Spleen (tissue), 7 donors: ENCODE measurements at regions not wholly inside any gene's neighbourhood (a gene's known extent, or its start where the extent isn't known, plus 50 kb on each side); places are given as distances from the start of the nearest gene placed in this dataset.

ENCODE experiments used
- POLR2A ChIP-seq, 3 donors: fragments of 450-650 bp; IDR thresholded peaks; one replicate each; pipeline ENCODE4 v1.5.1; 2017; ENCODE audit warnings: antibody characterized with exemption in 3 of 3, mild to moderate bottlenecking in 1 of 3
- POLR2AphosphoS5 ChIP-seq, 3 donors: sonication (generic); formaldehyde crosslinking; IDR thresholded peaks; one replicate each; pipeline ENCODE4 v1.5.1; 2017; ENCODE audit warnings: antibody characterized with exemption in 3 of 3
- TF ChIP-seq, protein P1 (sequence below), 11 experiments: fragments of 200-600 bp in 7 of 11; fragments of 450-650 bp in 4 of 11; sonication (generic) in 4 of 11; IDR thresholded peaks in 8 of 11; conservative IDR thresholded peaks in 3 of 11; 1 replicate in 7 of 11; 2 replicates in 4 of 11; pipeline versions ENCODE4 v1.4.0 to v1.8.0; 2016 to 2021; ENCODE audit warnings: antibody characterized with exemption in 11 of 11, inconsistent platforms in 4 of 11, mild to moderate bottlenecking in 1 of 11
- donor health status: DM: no; HTN: no; CAD: no; lungs with moderate emphysema.
- donor health status: DM: no; HTN: no; CAD: no.
- donor health status: DM: no; HTN: no; CAD: no.

DNA sequence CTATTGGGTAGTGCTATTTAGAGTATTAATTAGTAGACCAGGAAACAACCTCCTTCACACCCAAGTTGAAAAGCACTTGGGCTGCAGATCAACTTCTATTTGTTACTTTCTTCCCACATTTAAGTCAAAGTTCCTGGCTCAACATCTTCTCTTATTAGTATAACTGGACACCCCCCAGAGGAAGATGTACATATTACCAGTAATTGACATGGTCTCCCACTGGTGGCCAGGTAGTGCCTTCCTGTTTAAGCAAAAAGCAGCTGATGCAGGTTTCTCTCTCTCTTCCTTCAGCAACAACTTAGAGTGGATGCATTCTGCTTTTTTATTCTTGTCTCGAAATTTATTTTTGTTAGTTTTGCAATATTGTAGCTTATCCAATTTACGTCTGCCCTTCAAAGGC is 438.1 kb downstream of the GBA3 start:
- TF ChIP-seq, protein P1, sequence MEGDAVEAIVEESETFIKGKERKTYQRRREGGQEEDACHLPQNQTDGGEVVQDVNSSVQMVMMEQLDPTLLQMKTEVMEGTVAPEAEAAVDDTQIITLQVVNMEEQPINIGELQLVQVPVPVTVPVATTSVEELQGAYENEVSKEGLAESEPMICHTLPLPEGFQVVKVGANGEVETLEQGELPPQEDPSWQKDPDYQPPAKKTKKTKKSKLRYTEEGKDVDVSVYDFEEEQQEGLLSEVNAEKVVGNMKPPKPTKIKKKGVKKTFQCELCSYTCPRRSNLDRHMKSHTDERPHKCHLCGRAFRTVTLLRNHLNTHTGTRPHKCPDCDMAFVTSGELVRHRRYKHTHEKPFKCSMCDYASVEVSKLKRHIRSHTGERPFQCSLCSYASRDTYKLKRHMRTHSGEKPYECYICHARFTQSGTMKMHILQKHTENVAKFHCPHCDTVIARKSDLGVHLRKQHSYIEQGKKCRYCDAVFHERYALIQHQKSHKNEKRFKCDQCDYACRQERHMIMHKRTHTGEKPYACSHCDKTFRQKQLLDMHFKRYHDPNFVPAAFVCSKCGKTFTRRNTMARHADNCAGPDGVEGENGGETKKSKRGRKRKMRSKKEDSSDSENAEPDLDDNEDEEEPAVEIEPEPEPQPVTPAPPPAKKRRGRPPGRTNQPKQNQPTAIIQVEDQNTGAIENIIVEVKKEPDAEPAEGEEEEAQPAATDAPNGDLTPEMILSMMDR (IDR thresholded peaks at IDR 0.05 in 8 of 11, conservative IDR thresholded peaks at IDR 0.05 in 3 of 11), result no peak
- TF ChIP-seq POLR2AphosphoS5 (IDR thresholded peaks at IDR 0.05) (no peak), POLR2A (IDR thresholded peaks at IDR 0.05) (no peak)
